H9 (cell line): ENCODE measurements at regions not wholly inside any gene's neighbourhood (a gene's known extent, or its start where the extent isn't known, plus 50 kb on each side); places are given as distances from the start of the nearest gene placed in this dataset.

Source experiments
- DNase-seq: peaks from one replicate; pipeline ENCODE4 v3.0.0-alpha.2; 2017
- H2AFZ ChIP-seq: one replicate; pipeline ENCODE4 v1.6.1; 2013; ENCODE audit warnings: mild to moderate bottlenecking, low read length, control low read depth, moderate library complexity
- H2AK5ac ChIP-seq: 2 replicates; pipeline ENCODE4 v1.6.1; 2013; ENCODE audit warnings: low read length, control low read depth, mixed read lengths; ENCODE audit not compliant: insufficient read length
- H2BK120ac ChIP-seq: one replicate; pipeline ENCODE4 v1.6.1; 2013; ENCODE audit warnings: low read depth, mild to moderate bottlenecking, low read length, control low read depth, inconsistent platforms; ENCODE audit not compliant: poor library complexity, severe bottlenecking
- H2BK12ac ChIP-seq: 2 replicates; pipeline ENCODE4 v1.6.1; 2013; ENCODE audit warnings: low read length, control low read depth, mixed read lengths, low read depth; ENCODE audit not compliant: insufficient read length
- H2BK15ac ChIP-seq: 2 replicates; pipeline ENCODE4 v1.6.1; 2013; ENCODE audit warnings: low read depth, low read length, control low read depth
- H2BK20ac ChIP-seq: one replicate; pipeline ENCODE4 v1.6.1; 2013; ENCODE audit warnings: low read depth, mild to moderate bottlenecking, low read length, control low read depth, inconsistent platforms; ENCODE audit not compliant: poor library complexity, severe bottlenecking
- H2BK5ac ChIP-seq: 2 replicates; pipeline ENCODE4 v1.6.1; 2013; ENCODE audit warnings: low read length, control low read depth, mixed read lengths; ENCODE audit not compliant: insufficient read length
- H3K14ac ChIP-seq: 2 replicates; pipeline ENCODE4 v1.6.1; 2013; ENCODE audit warnings: low read length, control low read depth; ENCODE audit not compliant: insufficient read depth
- H3K18ac ChIP-seq: 2 replicates; pipeline ENCODE4 v1.6.1; 2013; ENCODE audit warnings: low read depth, mild to moderate bottlenecking, mixed read lengths, low read length, control low read depth; ENCODE audit not compliant: insufficient read length
- H3K23ac ChIP-seq: 2 replicates; pipeline ENCODE4 v1.6.1; 2013; ENCODE audit warnings: low read length, control low read depth, mixed read lengths, low read depth; ENCODE audit not compliant: insufficient read length
- H3K23me2 ChIP-seq: 2 replicates; pipeline ENCODE4 v1.6.1; 2013; ENCODE audit warnings: low read depth, mild to moderate bottlenecking, mixed read lengths, low read length, control low read depth; ENCODE audit not compliant: insufficient read length, poor library complexity, severe bottlenecking
- H3K27ac ChIP-seq: 2 replicates; pipeline ENCODE4 v1.5.1; 2013; ENCODE audit warnings: low read length, control low read depth, mixed read lengths, low read depth; ENCODE audit not compliant: insufficient read length
- H3K27me3 ChIP-seq: 2 replicates; pipeline ENCODE4 v1.6.1; 2013; ENCODE audit warnings: low read length, control low read depth, inconsistent platforms; ENCODE audit not compliant: insufficient read depth
- H3K4ac ChIP-seq: 2 replicates; pipeline ENCODE4 v1.6.1; 2013; ENCODE audit warnings: low read depth, mild to moderate bottlenecking, control low read depth, inconsistent platforms, low read length, moderate library complexity
- H3K4me1 ChIP-seq: 2 replicates; pipeline ENCODE4 v1.6.1; 2013; ENCODE audit warnings: low read length, control low read depth, inconsistent platforms; ENCODE audit not compliant: insufficient read depth
- H3K4me2 ChIP-seq: 2 replicates; pipeline ENCODE4 v1.6.1; 2013; ENCODE audit warnings: low read length, control low read depth, mixed read lengths; ENCODE audit not compliant: insufficient read length, insufficient read depth
- H3K56ac ChIP-seq: 2 replicates; pipeline ENCODE4 v1.6.1; 2013; ENCODE audit warnings: low read depth, mild to moderate bottlenecking, mixed read lengths, low read length, control low read depth; ENCODE audit not compliant: insufficient read length
- H3K79me1 ChIP-seq: 2 replicates; pipeline ENCODE4 v1.6.1; 2013; ENCODE audit warnings: low read depth, mild to moderate bottlenecking, moderate library complexity, low read length, control low read depth, inconsistent platforms; ENCODE audit not compliant: insufficient read depth, poor library complexity, severe bottlenecking
- H3K79me2 ChIP-seq: 2 replicates; pipeline ENCODE4 v1.6.1; 2013; ENCODE audit warnings: low read length, control low read depth, inconsistent platforms; ENCODE audit not compliant: insufficient read depth
- H3K9ac ChIP-seq: 2 replicates; pipeline ENCODE4 v1.6.1; 2013; ENCODE audit warnings: low read length, control low read depth, mixed read lengths; ENCODE audit not compliant: insufficient read length; ENCODE audit errors: extremely low read depth
- H3K9me3 ChIP-seq: one replicate; pipeline ENCODE4 v1.6.1; 2013; ENCODE audit warnings: low read depth, low read length, inconsistent platforms; ENCODE audit not compliant: control insufficient read depth
- H3T11ph ChIP-seq: one replicate; pipeline ENCODE4 v1.6.1; 2013; ENCODE audit warnings: mild to moderate bottlenecking, low read length, control low read depth, inconsistent platforms
- H4K20me1 ChIP-seq: one replicate; pipeline ENCODE4 v1.6.1; 2013; ENCODE audit not compliant: control insufficient read depth, insufficient read length, insufficient read depth
- H4K5ac ChIP-seq: 2 replicates; pipeline ENCODE4 v1.6.1; 2013; ENCODE audit warnings: low read depth, mild to moderate bottlenecking, mixed read lengths, low read length, control low read depth; ENCODE audit not compliant: insufficient read length
- H4K8ac ChIP-seq: replicated peaks from 2 replicates; pipeline ENCODE4 v1.6.1; 2013; ENCODE audit warnings: low read length, control low read depth, mixed read lengths, low read depth; ENCODE audit not compliant: insufficient read length
- H4K91ac ChIP-seq: 2 replicates; pipeline ENCODE4 v1.6.1; 2013; ENCODE audit warnings: low read depth, mild to moderate bottlenecking, moderate library complexity, mixed read lengths, low read length, control low read depth; ENCODE audit not compliant: insufficient read length
- H3K27ac Mint-ChIP-seq, 3 experiments: 2 replicates in 2 of 3; 3 replicates in 1 of 3; pipeline ENCODE4 v1.8.0; 2020 to 2021; ENCODE audit warnings: mixed read lengths in 3 of 3, mild to moderate bottlenecking in 1 of 3, moderate library complexity in 1 of 3
- H3K27me3 Mint-ChIP-seq: 2 replicates; pipeline ENCODE4 v1.8.0; 2021; ENCODE audit warnings: low read depth, mild to moderate bottlenecking, moderate library complexity, mixed read lengths
- H3K36me3 Mint-ChIP-seq, 3 experiments: 2 replicates in 2 of 3; 3 replicates in 1 of 3; pipeline ENCODE4 v1.8.0; 2020 to 2021; ENCODE audit warnings: low read depth in 3 of 3, mixed read lengths in 3 of 3; ENCODE audit not compliant: insufficient read depth in 1 of 3
- H3K4me1 Mint-ChIP-seq, 2 experiments: 2 replicates each; pipeline ENCODE4 v1.8.0; 2020; ENCODE audit warnings: mixed read lengths in 2 of 2
- H3K4me3 Mint-ChIP-seq, 2 experiments: 2 replicates in 1 of 2; 3 replicates in 1 of 2; pipeline ENCODE4 v1.8.0; 2020 to 2021; ENCODE audit warnings: mild to moderate bottlenecking in 2 of 2, mixed read lengths in 2 of 2, moderate library complexity in 1 of 2
- H3K9me3 Mint-ChIP-seq, 2 experiments: 2 replicates in 1 of 2; 3 replicates in 1 of 2; pipeline ENCODE4 v1.8.0; 2020; ENCODE audit warnings: mild to moderate bottlenecking in 2 of 2, mixed read lengths in 2 of 2, moderate library complexity in 1 of 2
- WGBS: extraction: QIAGEN DNeasy Blood & Tissue Kit; methylation state at CpG from one replicate; pipeline ENCODE4 v1.1.7; 2013; ENCODE audit warnings: missing lambda C conversion rate, low lambda C conversion rate, mixed read lengths; ENCODE audit not compliant: insufficient read length; ENCODE audit errors: extremely low coverage; 5-methylcytosine and 5-hydroxymethylcytosine counted together
- TF ChIP-seq, protein P1 (sequence below): fragments of 200-600 bp; sonication (generic); conservative IDR thresholded peaks from 3 replicates; pipeline ENCODE4 v1.8.0; 2021; ENCODE audit warnings: antibody characterized with exemption, mild to moderate bottlenecking

DNA sequence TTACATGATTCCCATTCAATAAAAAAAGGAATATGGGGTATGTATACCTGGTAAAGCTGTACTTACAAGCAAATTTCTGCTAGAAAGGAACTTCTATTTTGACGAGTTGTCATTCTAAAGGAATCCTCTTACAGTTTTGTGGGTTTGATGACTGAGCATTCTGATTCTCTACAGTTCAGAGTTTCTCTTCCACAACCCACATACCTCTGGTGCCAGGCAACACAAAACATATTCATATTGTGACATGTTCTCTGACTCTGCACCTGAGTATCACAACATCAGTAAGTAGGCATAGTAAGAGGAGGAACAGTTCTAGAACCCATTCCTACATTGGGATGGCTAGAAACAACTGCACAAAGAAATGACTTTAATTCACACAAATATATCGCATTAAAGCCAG is 636.6 kb downstream of the MED13L start:
- Histone ChIP-seq H4K8ac (no peak overlapping the region), H3K9ac (no peak overlapping the region), H3K4ac (no peak overlapping the region), H2BK12ac (no peak overlapping the region), H3K79me1 (no peaks in the 10 kb centered on the region), H4K20me1 (no peaks in the 10 kb centered on the region), H2BK20ac (no peak overlapping the region), H2AFZ (no peak overlapping the region), H4K5ac (no peak overlapping the region), H3K56ac (no peak overlapping the region), H3K23me2 (no peaks in the 10 kb centered on the region), H3T11ph (no peak overlapping the region), H3K79me2 (no peaks in the 10 kb centered on the region), H3K23ac (no peak overlapping the region), H4K91ac (no peak overlapping the region), H3K27ac (no peak overlapping the region), H2BK5ac (no peak overlapping the region), H3K27me3 (no peaks in the 10 kb centered on the region), H2BK15ac (no peak overlapping the region), H3K9me3 (no peaks in the 10 kb centered on the region), H3K4me1 (no peaks in the 10 kb centered on the region; the same call in 1 of the 2 replicates), H2BK120ac (no peak overlapping the region), H2AK5ac (no peak overlapping the region), H3K18ac (no peak overlapping the region), H3K4me2 (no peak overlapping the region), H3K14ac (no peak overlapping the region)
- H3K9me3 Mint-ChIP-seq: no peaks in the 10 kb centered on the region; a peak in 1 of 5 replicates
- no peaks in the 10 kb centered on the region; the same call in 1 of the 2 replicates for H3K27me3 Mint-ChIP-seq
- H3K36me3 Mint-ChIP-seq: no peaks in the 10 kb centered on the region
- TF ChIP-seq, protein P1, sequence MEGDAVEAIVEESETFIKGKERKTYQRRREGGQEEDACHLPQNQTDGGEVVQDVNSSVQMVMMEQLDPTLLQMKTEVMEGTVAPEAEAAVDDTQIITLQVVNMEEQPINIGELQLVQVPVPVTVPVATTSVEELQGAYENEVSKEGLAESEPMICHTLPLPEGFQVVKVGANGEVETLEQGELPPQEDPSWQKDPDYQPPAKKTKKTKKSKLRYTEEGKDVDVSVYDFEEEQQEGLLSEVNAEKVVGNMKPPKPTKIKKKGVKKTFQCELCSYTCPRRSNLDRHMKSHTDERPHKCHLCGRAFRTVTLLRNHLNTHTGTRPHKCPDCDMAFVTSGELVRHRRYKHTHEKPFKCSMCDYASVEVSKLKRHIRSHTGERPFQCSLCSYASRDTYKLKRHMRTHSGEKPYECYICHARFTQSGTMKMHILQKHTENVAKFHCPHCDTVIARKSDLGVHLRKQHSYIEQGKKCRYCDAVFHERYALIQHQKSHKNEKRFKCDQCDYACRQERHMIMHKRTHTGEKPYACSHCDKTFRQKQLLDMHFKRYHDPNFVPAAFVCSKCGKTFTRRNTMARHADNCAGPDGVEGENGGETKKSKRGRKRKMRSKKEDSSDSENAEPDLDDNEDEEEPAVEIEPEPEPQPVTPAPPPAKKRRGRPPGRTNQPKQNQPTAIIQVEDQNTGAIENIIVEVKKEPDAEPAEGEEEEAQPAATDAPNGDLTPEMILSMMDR: no peak
- H3K4me1 Mint-ChIP-seq: peaks cover 0 to 17% of the 10 kb centered on the region in 2 experiments; a peak in 2 of 4 replicates
- H3K4me3 Mint-ChIP-seq: no peak overlapping the region
- no CpG with 5 or more reads among the region's 2 CpGs for WGBS
- DNase-seq: no peak
- H3K27ac Mint-ChIP-seq: no peak overlapping the region
